Glomerular endothelial cell (primary cell): ENCODE measurements at regions not wholly inside any gene's neighbourhood (a gene's known extent, or its start where the extent isn't known, plus 50 kb on each side); places are given as distances from the start of the nearest gene placed in this dataset.

Source experiments
- DNase-seq: peaks from one replicate; pipeline ENCODE4 v3.0.0-alpha.2; 2011; ENCODE audit warnings: low read depth, low spot score; ENCODE audit errors: extremely low read depth

DNA sequence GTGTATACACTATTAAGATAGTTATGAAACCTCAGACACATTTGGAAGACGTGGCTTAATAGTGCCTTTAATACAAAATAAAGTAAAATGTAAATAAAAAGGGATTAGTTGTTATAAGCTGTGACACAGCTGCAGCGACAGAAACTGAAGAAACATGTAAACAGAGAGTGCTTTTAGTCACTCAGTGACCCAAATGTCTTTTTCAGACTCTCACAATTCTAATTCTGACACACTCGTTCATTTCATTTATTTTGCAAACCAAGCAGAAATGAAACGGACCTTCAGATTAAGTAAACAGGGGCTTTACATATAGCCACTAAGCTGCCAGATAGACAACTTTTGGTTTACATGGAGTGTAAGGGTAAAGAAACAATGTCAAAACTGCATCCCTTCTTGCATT, 181.0 kb upstream of the ETAA1 start:
- DNase-seq = no peak

DNA sequence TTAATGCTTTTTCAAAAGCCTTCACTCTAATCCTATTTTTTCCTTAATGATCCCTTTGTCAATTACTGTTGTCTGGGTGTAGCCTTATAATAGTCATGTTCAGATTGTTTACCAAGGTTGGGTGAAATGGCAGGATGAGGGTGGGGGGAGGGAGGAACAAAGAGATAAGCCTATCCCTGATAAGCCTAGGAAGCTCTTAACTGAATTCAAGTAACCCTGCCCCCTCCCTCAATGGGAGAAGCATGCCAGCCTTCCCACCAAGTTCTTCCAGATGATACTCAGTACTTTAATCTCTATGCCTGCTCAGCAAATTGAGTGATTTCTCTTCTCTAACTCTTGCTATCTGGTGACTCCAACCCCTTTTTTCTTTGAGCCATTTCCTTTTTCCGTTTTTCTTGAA, 180.3 kb upstream of the ETAA1 start:
- no peak for DNase-seq

- DNase-seq = no peak
Observed at GRCh38 chr2:67217398-67217797, 179.7 kb upstream of the ETAA1 start.

- no peak for DNase-seq
Observed at GRCh38 chr2:67218056-67218455, 179.1 kb upstream of the ETAA1 start.

GRCh38 chr2:67219651-67220050, 177.5 kb upstream of the ETAA1 start:
- no peak for DNase-seq

DNA sequence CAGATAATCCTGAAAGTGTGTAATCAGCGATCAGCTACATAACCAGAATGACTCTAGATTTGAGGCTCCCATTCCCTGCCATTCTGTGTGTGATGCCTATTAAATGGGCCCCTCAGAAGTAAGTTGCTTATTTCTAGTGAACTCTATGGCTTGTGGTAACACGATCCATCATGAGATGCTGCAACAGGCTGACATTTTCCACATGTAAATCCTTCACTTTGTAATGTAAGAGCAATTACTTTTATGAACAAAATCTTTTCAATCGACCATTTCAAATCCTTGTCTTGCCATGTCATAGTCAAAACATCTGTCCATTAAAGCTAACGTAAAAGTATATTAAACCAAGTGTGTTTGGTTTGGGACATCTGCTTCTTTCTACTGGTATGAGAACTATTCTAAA, 175.9 kb upstream of the ETAA1 start:
- no peak for DNase-seq

GRCh38 chr2:67225287-67225973, 171.7 kb upstream of the ETAA1 start:
- DNase-seq = no peak

DNA sequence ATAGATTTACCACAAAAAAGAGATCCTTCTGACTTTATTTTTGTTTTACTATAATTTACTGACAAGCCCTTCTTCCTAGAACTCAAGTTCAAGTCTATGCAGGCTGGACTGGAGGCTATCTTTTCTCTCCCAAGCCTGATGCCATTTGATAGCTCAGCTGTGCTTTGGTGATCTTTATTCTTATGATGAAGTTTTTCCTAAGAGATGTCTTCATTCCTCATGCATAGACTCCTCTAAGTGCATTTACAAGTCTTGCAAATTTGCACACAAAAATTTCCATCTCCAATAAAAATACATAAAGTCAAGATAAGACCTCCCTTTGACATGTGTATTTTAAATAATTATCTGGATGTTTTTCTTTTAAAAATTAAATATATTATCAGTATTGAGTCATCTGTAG, 167.4 kb upstream of the ETAA1 start:
- no peak for DNase-seq

DNA sequence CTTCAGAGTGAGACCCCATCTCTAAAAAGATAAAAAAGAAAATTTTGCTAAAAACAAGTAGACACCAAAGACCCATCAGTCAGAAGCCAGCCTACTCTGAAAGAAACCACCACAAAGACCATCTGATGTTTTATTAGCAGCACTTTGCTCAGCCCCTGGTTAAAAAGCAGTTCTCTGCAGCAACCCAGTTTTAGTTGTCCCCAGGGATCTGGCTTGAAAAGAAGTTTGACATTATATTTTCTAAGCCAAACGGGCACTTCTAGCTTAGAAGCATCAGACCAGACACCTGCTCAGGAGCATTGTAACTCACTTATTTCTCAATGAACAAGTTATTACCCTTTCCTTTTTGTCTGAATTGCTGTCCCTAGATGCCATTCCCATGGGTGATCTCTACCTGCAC, 164.2 kb upstream of the ETAA1 start:
- no peak for DNase-seq

GRCh38 chr2:67234440-67234839, 162.7 kb upstream of the ETAA1 start:
- DNase-seq = no peak

GRCh38 chr2:67237288-67237687, 159.8 kb upstream of the ETAA1 start:
- no peak for DNase-seq

DNA sequence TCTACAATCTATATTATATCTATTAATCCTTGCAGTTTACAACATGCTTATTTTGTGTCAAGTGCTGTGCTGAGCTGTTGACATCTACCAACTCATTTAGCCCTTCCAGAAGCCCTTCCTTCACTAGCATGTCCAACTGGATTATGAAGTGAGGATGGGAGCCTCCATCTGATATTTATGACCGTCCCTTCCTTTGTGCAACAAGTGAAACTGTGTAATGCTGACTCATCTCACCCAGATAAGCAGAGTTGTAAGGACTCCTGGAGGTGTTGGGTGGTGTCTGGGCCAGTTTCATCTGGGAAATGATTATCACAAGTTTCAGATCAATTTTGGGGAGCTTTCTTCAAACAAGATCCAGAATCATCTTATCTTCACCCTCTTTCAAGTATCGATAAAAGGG, 156.6 kb upstream of the ETAA1 start:
- DNase-seq = no peak

DNA sequence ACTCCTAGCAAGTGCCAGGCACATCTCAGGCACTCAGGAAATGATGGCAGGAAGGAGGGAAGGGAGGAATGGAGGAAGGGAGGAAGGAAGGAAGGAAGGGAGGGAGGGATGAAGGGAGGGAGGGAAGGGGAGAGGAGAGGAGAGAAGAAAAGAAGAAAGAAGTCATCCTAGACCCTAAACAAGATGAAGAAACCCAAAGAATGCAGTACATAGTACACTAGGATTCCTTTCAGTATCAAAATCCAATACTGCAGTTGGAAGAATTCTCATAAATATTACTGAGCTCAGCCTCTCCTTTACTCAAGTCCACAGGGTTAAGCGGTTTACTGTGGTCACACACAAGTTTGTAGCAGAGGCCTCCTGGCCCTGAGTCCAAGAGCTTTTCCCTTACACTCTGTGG, 155.7 kb upstream of the ETAA1 start:
- DNase-seq = no peak

- no peak for DNase-seq
Observed at GRCh38 chr2:67242456-67242855, 154.7 kb upstream of the ETAA1 start.

- no peak for DNase-seq
Observed at GRCh38 chr2:67243919-67244318, 153.2 kb upstream of the ETAA1 start.

GRCh38 chr2:67246791-67247190, 150.3 kb upstream of the ETAA1 start:
- no peak for DNase-seq

- DNase-seq = no peak
Observed at GRCh38 chr2:67251741-67252140, 145.4 kb upstream of the ETAA1 start.

GRCh38 chr2:67255933-67256615, 141.1 kb upstream of the ETAA1 start:
- DNase-seq = no peak

DNA sequence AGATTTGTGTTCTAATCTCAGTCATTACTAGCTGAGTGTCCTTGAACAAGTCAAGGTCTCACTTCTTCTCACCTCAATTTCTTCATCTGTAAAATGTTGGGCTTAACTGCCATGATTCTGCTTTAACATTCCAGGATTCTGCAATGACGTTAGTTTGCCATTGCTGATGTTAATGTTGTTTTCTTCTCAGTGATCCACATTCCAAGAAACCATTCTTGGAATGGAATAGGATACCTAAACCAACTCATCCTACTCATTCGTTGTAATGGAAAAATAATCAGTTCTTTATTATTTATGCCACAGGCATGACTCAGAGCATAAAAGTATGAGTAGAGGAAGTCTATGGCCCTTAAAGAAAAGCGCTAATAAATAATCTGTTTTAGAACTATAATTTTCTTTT, 140.2 kb upstream of the ETAA1 start:
- no peak for DNase-seq

- DNase-seq = no peak
Observed at GRCh38 chr2:67258122-67258521, 139.0 kb upstream of the ETAA1 start.

DNA sequence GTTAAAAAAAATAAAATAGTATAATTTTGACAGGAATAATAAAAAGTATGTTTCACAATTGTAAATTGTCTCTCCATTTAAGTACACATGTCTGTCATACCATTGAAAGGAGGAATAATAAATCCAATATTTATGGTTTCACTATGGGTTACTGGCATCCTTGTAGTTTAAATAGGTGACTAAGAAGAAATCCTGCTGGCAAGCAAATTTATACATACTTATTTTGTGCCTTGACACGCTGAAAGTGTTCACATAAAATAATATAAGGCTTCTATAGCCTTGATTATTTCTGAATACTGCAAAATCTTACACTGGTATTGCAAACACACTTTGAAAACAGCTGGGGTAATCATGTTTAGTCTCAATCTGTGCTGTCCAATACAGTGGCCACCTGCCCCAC, 138.3 kb upstream of the ETAA1 start:
- no peak for DNase-seq

DNA sequence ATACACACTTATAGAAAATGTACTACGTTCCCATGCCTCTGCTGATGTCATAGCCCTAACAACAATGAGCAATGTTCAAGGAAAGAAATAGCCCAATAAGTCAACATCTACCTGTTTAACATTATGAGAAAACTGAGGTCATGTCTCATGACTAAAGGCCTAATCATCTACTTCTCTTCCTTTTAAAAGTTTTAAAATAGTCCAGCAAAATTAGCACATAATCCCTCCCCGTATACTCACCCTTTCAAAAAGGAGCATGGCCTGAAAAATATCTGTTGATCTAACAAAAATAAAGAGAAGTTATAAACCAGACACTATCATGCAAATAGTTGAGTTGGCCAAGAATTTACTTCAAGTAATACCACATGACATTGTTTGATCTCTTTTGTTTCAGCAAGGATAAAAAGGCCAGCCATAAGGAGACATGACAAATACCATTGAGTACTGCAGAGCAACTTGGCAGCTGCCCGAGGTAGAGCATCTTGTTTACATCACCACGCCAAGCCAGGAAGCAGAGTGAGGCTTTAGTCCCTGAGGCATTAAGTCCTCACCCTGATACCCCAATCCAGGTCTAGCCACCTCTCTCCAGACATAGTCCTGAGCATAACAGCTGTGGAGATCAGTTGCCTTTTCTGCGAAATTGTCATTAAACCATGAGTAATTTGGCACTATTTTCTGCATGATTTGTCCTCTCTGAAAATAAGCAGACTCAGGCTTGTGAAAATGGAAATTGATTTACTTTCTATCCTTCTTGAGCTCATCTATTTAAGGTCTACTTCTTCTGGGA, 137.4 kb upstream of the ETAA1 start:
- no peak for DNase-seq
